NCI-H2029 treated with DMSO at 0.1 percent for 48 hours (cell line): ENCODE measurements at regions not wholly inside any gene's neighbourhood (a gene's known extent, or its start where the extent isn't known, plus 50 kb on each side); places are given as distances from the start of the nearest gene placed in this dataset.
"Not testable (repeated sequence)": the region's sequence is repeated elsewhere in the genome, so short reads cannot be mapped to it uniquely, and the experiment has no call there.

Experiments used
- DNase-seq: peaks from one replicate; lab custom pipeline; 2025; lab: John Stamatoyannopoulos, UW

GRCh38 chr4:160485071-160485687 lies 1382.3 kb downstream of the RAPGEF2 start:
- DNase-seq, result no peak

GRCh38 chr4:160492181-160492580 lies 1389.3 kb downstream of the RAPGEF2 start:
- DNase-seq, result no peak

- no peak for DNase-seq
Observed at GRCh38 chr4:160493206-160493605, 1390.3 kb downstream of the RAPGEF2 start.

- DNase-seq, result no peak
Observed at GRCh38 chr4:160495356-160495755, 1392.5 kb downstream of the RAPGEF2 start.

- DNase-seq, result no peak
Observed at GRCh38 chr4:160498211-160498610, 1395.3 kb downstream of the RAPGEF2 start.

- DNase-seq, result no peak
Observed at GRCh38 chr4:160505724-160506123, 1402.8 kb downstream of the RAPGEF2 start.

- DNase-seq, result no peak
Observed at GRCh38 chr4:160510928-160511327, 1408.0 kb downstream of the RAPGEF2 start.

GRCh38 chr4:160514126-160514525 lies 1411.2 kb downstream of the RAPGEF2 start:
- DNase-seq, result no peak

GRCh38 chr4:160523231-160523630 lies 1420.4 kb downstream of the RAPGEF2 start:
- DNase-seq, result no peak

- DNase-seq, result no peak
Observed at GRCh38 chr4:160537681-160538080, 1434.8 kb downstream of the RAPGEF2 start.

- DNase-seq, result no peak
Observed at GRCh38 chr4:160546201-160546600, 1443.3 kb downstream of the RAPGEF2 start.

GRCh38 chr4:160549951-160550519 lies 1447.2 kb downstream of the RAPGEF2 start:
- DNase-seq, result not testable (repeated sequence)

GRCh38 chr4:160562661-160563060 lies 1459.8 kb downstream of the RAPGEF2 start:
- DNase-seq, result no peak

GRCh38 chr4:160563552-160564282 lies 1460.8 kb downstream of the RAPGEF2 start:
- no peak for DNase-seq

GRCh38 chr4:160567634-160568033 lies 1464.8 kb downstream of the RAPGEF2 start:
- no peak for DNase-seq

- DNase-seq, result no peak
Observed at GRCh38 chr4:160570271-160570670, 1467.4 kb downstream of the RAPGEF2 start.

- DNase-seq, result not testable (repeated sequence)
Observed at GRCh38 chr4:160574272-160574671, 1471.4 kb downstream of the RAPGEF2 start.

GRCh38 chr4:160580581-160580980 lies 1477.7 kb downstream of the RAPGEF2 start:
- DNase-seq, result no peak

GRCh38 chr4:160592258-160592657 lies 1489.4 kb downstream of the RAPGEF2 start:
- DNase-seq, result no peak

GRCh38 chr4:160595646-160596045 lies 1492.8 kb downstream of the RAPGEF2 start:
- no peak for DNase-seq

GRCh38 chr4:160604541-160604940 lies 1501.7 kb downstream of the RAPGEF2 start:
- DNase-seq, result no peak

GRCh38 chr4:160611181-160611580 lies 1508.3 kb downstream of the RAPGEF2 start:
- no peak for DNase-seq

GRCh38 chr4:160631044-160631443 lies 1528.2 kb downstream of the RAPGEF2 start:
- no peak for DNase-seq
